CD4-positive, alpha-beta T cell treated with Interleukin-17A for 4 hours (primary cell): ENCODE measurements at regions not wholly inside any gene's neighbourhood (a gene's known extent, or its start where the extent isn't known, plus 50 kb on each side); places are given as distances from the start of the nearest gene placed in this dataset.
"Not testable (repeated sequence)": the region's sequence is repeated elsewhere in the genome, so short reads cannot be mapped to it uniquely, and the experiment has no call there.

ENCODE experiments used
- DNase-seq: peaks from one replicate; pipeline ENCODE4 v3.0.0-alpha.2; 2020; ENCODE audit warnings: mixed read lengths

GRCh38 chr14:49364752-49365117 is 221.4 kb downstream of the RPS29 start:
- no peak for DNase-seq

DNA sequence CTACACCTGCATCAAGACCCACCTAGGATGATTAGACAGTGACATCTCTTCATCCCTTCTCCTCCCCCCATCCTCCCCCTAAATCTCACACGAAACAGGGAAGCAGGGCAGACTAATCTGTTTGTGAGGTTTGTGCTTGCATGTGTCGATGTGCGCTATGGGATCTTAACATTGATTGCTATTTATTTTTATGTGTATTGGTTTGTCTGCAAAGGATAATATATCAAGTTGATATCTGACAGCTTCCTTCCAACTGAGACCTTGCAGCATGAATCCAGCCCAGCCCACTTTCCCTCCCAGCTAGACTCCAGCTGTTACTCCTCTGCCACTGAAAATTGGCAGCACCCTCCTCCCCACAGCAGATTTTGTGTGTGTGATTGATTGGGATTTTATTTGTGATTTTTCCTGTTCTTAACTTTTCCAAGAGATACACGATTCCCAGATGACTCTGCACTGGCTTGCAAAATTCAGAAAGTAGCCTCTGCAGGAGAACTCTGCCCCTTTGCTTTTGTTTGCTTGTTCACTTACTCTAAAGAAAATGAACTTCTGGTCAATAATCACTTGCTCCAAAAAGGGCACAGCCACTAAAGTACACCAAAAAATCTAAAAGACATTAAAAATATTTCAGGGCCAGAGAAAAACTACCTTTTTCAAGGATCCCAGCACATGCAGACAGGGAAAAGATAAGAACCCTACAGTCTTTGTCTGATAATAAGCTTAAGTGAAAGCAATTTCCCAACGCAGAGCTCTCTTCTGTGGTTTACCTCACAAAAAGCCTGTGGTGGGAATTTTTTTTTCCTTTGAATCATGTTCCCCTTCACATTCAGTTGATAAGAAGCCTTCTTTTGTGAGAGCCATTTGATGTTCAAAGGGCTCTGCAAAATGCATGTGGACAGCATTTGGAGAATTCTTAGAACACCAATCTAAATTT is 222.1 kb downstream of the RPS29 start:
- no peak for DNase-seq

GRCh38 chr14:49362916-49363315 is 223.3 kb downstream of the RPS29 start:
- no peak for DNase-seq

DNA sequence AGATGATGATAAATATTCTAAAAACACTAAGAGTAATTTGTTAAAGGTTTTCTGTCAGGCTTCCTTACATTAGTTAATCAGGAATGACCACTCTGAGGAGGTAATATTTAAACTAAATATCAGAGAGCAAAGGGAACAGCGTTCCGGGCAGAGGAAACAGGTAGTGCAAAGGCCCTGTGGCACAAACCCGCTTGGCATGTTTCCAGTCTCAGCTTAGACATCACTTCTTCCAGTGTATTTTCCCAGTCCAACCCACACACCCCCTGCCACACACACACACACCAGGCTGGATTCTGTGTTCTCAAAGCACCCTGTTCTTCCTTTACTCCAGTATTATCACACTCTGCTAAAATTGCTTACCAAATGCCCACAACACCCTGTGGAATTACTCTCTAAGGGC is 247.1 kb downstream of the RPS29 start:
- DNase-seq, result no peak

- no peak for DNase-seq
These were observed 266.4 kb downstream of the RPS29 start for GRCh38 chr14:49319810-49320209.

GRCh38 chr14:49315570-49315969 is 270.6 kb downstream of the RPS29 start:
- no peak for DNase-seq

DNA sequence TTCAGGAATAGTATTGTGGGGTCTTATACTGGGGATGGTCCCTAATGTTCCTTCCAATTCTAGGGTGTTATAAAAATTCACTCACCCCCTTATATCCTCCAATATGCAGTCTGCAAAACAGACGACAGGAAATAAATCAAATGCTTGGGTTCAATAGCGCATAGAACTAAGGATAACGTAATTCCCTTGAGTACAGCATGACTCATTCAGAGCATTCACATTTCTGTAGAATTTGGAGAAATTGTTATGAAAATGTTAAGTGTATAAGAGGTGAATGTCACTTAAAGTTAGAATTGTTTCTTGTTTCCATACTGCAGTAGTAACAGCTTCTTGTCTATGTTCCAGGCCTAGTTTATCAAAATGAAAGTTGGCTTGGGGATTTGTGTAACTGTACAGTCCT is 271.4 kb downstream of the RPS29 start:
- no peak for DNase-seq

DNA sequence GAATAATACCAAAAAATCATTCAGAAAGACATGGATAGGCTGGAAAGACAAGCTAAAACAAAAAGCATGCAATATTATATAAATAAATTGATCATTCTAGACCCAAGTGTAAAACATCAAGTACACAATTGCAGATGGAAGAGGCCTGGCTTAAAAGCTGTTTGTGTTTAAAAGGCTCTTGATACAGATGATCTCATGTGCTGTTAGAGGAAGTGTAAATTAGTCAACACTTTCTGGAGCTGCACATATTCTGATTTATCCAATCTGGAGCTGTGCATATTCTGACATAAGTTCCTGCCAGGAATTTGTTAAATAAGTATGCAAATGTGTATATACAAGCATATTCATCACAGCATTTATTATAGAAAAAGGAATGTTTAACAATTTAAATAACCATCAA is 273.1 kb downstream of the RPS29 start:
- DNase-seq, result no peak

- DNase-seq, result no peak
These were observed 275.9 kb downstream of the RPS29 start for GRCh38 chr14:49310298-49310697.

DNA sequence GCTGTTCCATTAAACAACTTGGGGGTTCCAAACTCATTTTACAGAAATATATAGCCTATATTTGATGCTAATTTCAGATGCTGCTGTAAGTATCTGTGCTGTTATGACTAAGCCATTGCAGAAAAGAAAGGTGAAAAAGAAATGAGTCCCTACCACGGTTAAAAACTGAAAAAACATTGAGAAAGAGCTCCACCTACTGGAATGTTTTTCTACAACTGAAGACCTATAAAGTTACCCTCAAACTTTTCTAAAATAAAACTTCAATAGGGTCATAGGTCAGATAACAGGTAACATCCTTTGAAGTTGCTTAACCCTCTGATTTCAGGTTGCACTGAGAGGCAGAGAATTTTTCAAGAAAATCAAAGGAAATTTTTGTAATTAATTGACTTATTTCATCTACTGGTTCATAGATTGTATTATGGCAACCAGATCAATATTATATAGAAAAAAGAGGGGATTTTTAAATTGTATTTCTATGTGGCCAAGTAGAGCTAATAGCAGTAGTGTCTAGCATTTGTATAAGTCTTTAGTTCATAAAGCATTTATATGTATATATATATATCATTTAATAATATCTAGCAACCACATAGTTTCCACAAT is 279.9 kb downstream of the RPS29 start:
- DNase-seq, result no peak

- no peak for DNase-seq
These were observed 282.1 kb downstream of the RPS29 start for GRCh38 chr14:49303946-49304516.

GRCh38 chr14:49297102-49297501 is 289.1 kb downstream of the RPS29 start:
- no peak for DNase-seq

- no peak for DNase-seq
These were observed 291.5 kb downstream of the RPS29 start for GRCh38 chr14:49294621-49295148.

DNA sequence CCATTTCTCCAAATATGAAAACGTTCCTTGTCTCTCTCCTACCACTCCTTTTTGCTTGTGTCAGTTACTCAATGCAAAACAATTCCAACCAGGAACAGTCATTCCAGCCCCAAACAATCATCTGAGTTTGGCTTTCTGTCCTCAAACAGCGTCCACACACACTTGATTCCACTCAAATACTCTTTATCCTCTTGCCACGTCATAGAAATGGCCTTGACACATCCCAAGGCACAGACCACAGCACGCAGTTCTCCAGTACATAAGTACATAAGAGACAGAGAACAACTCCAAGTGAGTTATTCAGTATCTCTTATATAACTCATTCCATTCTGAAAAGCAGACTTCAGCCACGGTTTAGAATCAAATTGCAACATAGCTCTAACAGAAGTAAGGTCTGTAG is 299.2 kb downstream of the RPS29 start:
- no peak for DNase-seq

DNA sequence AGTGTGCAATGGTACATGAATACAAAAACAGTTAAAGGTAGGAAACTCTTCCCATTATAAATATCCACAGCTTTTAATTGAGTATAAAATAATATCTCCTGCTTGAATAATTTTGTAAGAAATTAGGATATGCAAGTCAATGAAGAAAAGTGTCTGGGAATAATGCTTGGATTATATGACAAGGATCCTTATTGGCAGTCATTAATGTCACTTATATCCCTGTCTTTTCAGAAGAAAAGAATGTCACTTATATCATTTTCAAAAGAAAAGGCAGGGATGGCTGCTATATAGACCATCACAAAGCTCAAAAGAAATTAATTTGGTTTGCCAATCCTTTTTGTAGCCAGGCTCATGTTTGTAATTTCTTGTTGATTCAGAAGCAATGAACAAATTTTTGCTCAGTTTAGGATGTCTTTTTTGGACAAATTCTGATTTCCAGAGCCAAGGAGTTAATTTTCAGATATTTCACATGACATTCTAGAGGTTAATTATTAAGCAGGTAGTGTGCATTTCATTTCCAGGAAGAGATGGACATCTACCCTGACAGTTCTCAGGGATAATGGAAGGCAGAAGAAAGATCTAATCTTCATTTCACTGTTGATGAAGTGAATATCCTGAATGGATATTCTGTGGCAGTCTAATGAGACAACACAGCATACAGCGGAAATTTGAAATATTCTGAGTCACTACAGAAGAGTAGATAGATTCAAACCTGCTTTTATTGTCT is 299.8 kb downstream of the RPS29 start:
- no peak for DNase-seq

DNA sequence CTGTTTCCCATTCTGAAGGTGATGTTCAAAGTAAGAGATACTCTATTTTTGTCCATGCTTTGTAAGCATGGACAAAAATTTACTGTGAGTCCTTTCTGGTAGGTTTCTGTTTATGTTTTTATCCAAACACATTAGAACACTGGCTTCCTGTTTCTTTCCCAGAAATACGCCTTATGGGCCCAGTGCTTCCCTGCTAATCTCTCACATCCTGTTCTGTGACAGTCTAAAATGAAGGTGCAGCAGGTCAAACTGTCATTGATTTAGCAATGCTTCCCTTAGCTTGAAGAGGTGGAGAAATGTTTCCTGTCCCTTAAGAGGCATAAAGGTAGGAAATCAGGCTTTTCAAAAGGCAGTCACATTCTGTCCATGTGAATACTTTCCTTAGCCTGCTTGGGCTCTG is 305.6 kb downstream of the RPS29 start:
- DNase-seq, result no peak

DNA sequence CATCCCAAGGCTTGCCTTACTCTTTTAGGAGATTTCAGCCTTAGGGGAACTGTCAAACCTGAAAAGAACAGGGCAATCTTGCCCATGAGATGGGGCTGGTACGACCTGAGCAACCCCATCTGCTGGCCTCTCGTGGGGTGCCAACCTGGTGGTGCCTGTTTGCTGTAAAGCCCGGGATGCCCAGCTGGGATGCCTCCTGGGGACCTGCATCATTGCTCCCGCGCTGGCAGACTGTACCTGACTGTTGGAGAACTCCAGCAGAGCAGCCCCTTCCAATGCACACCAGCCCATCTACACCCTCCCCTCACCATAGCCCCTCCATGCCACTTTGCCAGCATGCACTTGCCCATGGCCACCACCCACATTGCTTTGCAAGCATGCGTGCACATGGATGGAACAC is 335.7 kb downstream of the RPS29 start:
- DNase-seq, result no peak

GRCh38 chr14:49250109-49250508 is 336.1 kb downstream of the RPS29 start:
- no peak for DNase-seq

GRCh38 chr14:49249022-49249421 is 337.2 kb downstream of the RPS29 start:
- DNase-seq, result no peak

DNA sequence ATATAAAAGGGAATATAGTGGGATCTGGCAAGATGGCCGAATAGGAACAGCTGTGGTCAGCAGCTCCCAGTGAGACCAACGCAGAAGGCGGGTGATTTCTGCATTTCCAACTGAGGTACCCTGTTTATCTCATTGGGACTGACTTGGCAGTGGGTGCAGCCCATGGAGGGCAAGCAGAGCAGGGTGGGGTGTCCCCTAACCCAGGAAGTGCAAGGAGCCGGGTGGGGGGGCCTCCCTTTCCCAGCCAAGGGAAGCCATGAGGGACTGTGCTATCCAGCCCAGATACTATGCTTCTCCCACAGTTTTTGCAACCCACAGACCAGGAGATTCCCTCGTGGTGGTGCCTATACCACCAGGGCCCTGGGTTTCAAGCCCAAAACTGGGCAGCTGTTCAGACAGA is 342.4 kb downstream of the RPS29 start:
- DNase-seq, result not testable (repeated sequence)

DNA sequence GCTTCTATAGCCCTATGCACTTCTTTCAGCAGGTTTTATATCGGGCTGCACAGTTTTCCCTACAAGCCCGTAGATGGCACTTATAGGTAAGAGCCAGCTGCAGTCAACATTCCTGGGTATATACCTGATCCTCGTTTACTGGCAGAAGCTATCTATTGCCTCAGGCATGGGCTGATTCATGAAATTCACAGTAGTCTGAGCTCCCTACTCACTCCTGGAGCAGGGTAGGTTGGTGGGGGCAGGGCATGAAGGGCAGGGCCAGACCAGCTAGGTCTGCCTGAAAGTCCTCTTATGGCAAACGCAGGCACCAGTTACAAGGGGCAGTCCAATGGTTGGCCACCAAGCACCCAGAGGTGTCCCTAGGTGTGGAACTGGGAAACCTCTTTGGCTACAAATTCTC is 345.8 kb downstream of the RPS29 start:
- DNase-seq, result no peak

GRCh38 chr14:49228552-49228951 is 357.6 kb downstream of the RPS29 start:
- no peak for DNase-seq

DNA sequence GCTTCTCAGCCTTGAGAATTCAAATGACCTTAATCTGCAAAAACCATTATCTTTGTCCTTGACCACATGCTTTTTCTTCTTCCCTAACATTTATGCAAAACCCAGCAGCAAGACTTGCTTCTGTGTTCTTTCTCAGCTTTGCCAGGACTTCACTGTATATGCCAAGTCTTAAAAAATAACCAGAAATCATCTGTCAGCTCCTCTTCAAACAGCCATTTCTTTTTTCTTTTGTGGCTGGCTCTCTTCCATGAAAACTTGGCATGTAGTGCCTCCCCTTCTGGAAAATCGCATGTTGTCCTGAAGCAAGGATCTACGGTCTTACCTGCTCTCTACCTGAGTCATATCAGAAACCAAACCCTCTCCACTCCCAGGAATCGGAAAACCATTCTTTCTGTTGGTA is 364.9 kb downstream of the RPS29 start:
- no peak for DNase-seq
